ENCODE measurements at regions not wholly inside any gene's neighbourhood (a gene's known extent, or its start where the extent isn't known, plus 50 kb on each side); places are given as distances from the start of the nearest gene placed in this dataset.
A peak's percentile ranks its signal among the peaks of the same experiment; 100 is the strongest.

DNA sequence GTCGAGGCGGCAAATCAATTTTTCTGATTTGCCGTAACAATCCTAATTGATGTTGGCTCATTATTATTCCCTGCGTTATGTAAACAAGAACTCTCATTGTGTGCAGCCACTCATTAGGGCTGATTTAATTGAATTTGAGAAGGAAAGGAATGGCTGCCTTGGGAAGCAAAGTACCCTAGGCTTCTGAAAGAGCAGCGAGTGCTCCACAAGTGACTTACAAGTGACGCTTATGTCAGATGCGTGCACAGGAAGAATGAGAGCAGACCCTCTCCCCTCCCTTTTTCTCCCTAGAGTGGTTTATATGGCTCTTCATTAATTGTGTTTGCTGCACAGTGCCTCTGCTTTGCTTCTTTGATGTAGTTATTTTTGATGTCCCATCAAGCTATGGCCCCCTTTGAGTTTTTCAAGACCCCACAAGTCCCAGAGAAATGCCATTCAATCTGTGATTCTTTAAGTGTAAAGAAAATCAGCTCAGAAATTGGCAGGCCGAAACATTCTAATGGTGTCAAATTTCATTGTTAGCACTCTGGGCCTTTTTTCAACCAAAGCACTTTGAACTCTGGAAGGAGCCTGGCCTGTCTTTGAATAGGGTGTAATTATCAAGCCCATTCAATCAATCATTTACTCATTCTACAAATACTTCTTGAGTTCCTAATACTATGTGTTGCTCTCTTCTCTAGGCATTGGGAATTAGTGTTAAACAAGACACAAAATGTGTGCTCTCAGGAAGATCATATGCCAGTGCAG is 86.8 kb upstream of the VAV3 start:
- H3K27ac ChIP-seq (ENCODE audit: low read length): no peak overlapping the region
- H3K4me1 ChIP-seq (ENCODE audit: control insufficient read depth, insufficient read depth, low read length): peaks cover 25% of the 10 kb centered on the region

DNA sequence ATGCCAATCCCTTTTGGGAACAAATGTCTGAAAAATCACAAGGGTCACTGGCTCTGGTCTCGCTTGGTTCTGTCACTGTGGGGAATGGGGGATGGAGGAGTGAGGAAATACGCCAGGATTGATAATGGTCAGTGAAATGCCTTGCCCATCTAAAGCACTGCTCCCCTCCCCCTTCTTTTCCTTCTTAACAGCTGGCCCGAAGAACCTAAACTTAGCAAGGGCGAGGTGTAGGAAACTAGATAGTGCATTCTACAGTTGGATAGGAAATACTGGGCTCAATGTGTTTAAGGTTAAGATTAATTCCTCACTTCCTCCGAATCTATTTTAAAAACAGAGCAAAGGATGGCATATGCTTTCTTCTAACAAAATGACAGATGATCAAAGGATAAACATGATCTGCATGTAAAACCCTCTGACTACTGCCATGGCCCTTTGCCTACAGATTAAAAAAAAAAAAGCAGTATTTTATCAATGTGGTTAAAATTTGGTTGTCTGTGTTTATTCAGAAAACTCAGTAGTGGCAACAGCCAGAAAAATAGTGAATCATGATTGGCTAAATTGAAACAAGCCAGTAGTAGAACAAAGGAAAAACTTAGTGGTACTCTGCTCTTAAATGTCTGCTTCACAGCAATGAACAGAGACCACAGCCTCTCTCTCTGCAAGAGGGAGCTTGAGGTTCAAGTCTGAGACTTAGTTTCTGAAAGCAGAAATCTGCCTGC is 86.1 kb upstream of the VAV3 start:
- no peaks in the 10 kb centered on the region for H3K9me3 ChIP-seq (replicated peaks; ENCODE audit: control insufficient read depth, low read depth, low read length)
- no peak overlapping the region for H3K27ac ChIP-seq (ENCODE audit: low read length)
- no peaks in the 10 kb centered on the region for H3K27me3 ChIP-seq (ENCODE audit: control insufficient read depth, insufficient read depth, low read length)
- H3K4me1 ChIP-seq (ENCODE audit: control insufficient read depth, insufficient read depth, low read length): peaks cover 29% of the 10 kb centered on the region
- peak; percentile 49 for DNase-seq
- H3K36me3 ChIP-seq (ENCODE audit: control insufficient read depth, insufficient read depth, low read length): no peaks in the 10 kb centered on the region
- H3K4me3 ChIP-seq (ENCODE audit: low read length): no peak overlapping the region
- no CpG with 5 or more reads among the region's 5 CpGs for WGBS (ENCODE audit: insufficient coverage)

More for the DNA sequence above, 86.8 kb upstream of the VAV3 start:
- Histone ChIP-seq H3K27me3 (ENCODE audit: control insufficient read depth, insufficient read depth, low read length) (no peaks in the 10 kb centered on the region), H3K36me3 (ENCODE audit: control insufficient read depth, insufficient read depth, low read length) (no peaks in the 10 kb centered on the region), H3K9me3 (replicated peaks; ENCODE audit: control insufficient read depth, low read depth, low read length) (no peaks in the 10 kb centered on the region), H3K4me3 (ENCODE audit: low read length) (no peak overlapping the region)
- DNase-seq: no peak
- WGBS (ENCODE audit: insufficient coverage): 53% methylated on average over 6 of the region's 8 CpGs

DNA sequence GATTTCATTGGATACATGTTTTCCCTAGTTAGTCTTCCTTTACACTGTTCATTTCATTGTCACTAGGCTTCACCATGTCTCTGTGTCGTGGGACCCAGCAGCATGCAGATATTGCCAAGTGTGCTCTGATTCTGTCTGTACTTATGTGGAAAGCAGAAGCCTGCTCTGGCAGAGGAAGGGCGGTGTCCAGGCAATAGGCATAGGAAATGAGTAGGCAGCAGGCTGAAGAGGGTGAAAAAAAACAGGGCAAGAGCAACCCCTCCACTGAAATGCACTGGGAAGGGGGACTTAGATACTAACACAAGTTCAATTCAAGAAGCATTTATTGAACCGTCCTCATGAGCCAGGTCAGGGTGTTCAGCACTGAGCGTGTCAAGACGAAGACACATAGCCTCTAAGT is 85.2 kb upstream of the VAV3 start:
- Histone ChIP-seq H3K27me3 (ENCODE audit: control insufficient read depth, insufficient read depth, low read length) (no peaks in the 10 kb centered on the region), H3K4me1 (ENCODE audit: control insufficient read depth, insufficient read depth, low read length) (peaks cover 33% of the 10 kb centered on the region), H3K4me3 (ENCODE audit: low read length) (no peak overlapping the region), H3K36me3 (ENCODE audit: control insufficient read depth, insufficient read depth, low read length) (no peaks in the 10 kb centered on the region), H3K27ac (ENCODE audit: low read length) (no peak overlapping the region), H3K9me3 (replicated peaks; ENCODE audit: control insufficient read depth, low read depth, low read length) (no peaks in the 10 kb centered on the region)
- DNase-seq: peak; percentile 51
- WGBS (ENCODE audit: insufficient coverage): no CpG with 5 or more reads among the region's 5 CpGs

DNA sequence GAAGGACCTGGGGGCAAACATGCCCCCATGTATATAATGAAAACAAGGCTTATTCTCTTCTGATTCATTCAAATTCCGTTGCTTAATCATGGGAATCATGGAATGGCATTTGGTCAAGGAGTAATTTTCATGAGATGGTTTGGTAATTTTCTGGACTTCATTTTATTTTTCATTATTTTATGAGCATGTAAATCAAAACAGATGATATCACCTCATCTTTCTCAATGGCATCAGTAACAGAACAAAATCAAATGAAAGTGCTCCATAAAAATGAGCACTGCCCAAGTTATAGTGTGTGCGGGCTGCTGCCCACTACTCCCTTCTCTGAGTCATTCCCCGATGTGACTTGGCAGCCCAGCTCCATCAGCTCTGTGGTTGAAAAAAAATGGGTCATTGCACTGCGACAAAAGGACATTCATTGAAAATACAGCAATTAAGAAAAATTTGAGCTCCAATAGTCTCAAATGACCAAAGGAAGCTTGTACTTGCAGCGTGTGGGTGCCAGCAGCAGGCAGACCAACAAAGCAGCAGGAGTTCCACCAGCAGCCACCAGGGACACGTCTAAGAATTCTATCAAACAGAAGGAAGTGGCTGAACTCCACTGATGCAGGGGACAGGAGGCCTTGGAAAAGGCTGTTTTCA is 84.3 kb upstream of the VAV3 start:
- H3K4me3 ChIP-seq (ENCODE audit: low read length): no peak overlapping the region
- no peak overlapping the region for H3K27ac ChIP-seq (ENCODE audit: low read length)
- peaks cover 33% of the 10 kb centered on the region for H3K4me1 ChIP-seq (ENCODE audit: control insufficient read depth, insufficient read depth, low read length)
- WGBS (ENCODE audit: insufficient coverage): 0% methylated on average over 1 of the region's 6 CpGs
- H3K27me3 ChIP-seq (ENCODE audit: control insufficient read depth, insufficient read depth, low read length): no peaks in the 10 kb centered on the region
- DNase-seq: peak; percentile 41
- no peaks in the 10 kb centered on the region for H3K36me3 ChIP-seq (ENCODE audit: control insufficient read depth, insufficient read depth, low read length)
- H3K9me3 ChIP-seq (replicated peaks; ENCODE audit: control insufficient read depth, low read depth, low read length): no peaks in the 10 kb centered on the region

DNA sequence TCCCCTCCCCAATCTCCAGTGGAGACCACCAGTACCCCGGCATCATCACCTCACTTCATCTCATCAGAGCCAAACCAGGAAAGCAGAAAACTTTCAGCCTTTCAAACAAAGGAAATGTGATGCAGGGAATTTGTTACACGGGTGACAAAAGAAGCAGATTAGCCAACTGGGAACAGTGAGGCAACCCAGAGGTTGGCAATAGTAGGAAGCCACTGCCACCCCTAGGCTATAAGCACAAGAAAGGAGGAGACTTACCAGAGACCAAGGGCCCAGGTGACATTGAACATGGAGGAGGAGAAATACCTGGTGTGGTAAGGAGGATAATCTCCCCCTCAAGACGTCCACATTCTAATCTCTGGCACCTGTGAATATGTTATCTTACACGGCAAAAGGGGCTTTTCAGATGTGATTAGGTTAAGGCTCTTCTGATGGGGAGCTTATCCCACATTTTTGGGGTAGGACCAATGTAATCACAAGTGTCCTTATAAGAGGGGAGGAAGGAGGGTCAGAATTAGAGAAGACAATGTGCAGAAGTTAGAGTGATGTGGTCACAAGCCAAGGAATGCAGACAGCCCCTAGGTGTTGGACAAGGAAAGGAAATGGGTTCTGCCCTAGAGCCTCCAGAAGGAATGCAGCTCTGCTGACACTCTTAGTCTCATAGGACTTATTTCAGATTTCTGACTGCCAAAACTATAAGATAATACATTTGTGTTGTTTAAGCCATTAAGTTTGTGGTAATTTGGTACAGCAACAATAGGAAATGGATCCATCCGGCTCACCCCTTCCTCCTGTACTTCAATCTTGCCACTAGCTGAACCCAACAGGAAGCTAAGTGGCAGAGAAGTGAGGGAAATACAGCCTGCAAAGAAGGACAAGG is 83.6 kb upstream of the VAV3 start:
- no CpG with 5 or more reads among the region's 5 CpGs for WGBS (ENCODE audit: insufficient coverage)
- DNase-seq: no peak
- no peak overlapping the region for H3K4me3 ChIP-seq (ENCODE audit: low read length)
- H3K9me3 ChIP-seq (replicated peaks; ENCODE audit: control insufficient read depth, low read depth, low read length): no peaks in the 10 kb centered on the region
- peaks cover 36% of the 10 kb centered on the region for H3K4me1 ChIP-seq (ENCODE audit: control insufficient read depth, insufficient read depth, low read length)
- H3K36me3 ChIP-seq (ENCODE audit: control insufficient read depth, insufficient read depth, low read length): no peaks in the 10 kb centered on the region
- no peaks in the 10 kb centered on the region for H3K27me3 ChIP-seq (ENCODE audit: control insufficient read depth, insufficient read depth, low read length)
- no peak overlapping the region for H3K27ac ChIP-seq (ENCODE audit: low read length)

DNA sequence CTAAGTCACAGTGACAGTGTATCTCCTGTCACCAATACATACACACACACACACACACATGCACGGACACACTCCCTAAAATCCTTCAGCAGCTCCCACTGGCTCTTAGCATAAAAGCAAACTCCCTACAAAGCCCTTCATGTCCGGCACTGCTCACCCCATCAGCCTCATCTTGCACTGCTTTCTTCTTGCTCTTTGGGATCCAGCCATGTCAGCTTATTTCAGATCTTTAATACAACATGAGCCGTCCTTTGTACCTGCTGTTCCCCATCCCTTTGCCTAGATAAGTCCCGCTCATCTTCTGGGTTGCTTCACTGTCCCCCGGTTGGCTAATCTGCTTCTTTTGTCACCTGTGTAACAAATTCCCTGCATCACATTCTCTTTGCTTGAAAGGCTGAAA is 82.1 kb upstream of the VAV3 start:
- H3K27me3 ChIP-seq (ENCODE audit: control insufficient read depth, insufficient read depth, low read length): no peaks in the 10 kb centered on the region
- WGBS (ENCODE audit: insufficient coverage): 75% methylated on average over 5 of the region's 5 CpGs
- no peaks in the 10 kb centered on the region for H3K9me3 ChIP-seq (replicated peaks; ENCODE audit: control insufficient read depth, low read depth, low read length)
- H3K4me3 ChIP-seq (ENCODE audit: low read length): no peak overlapping the region
- no peaks in the 10 kb centered on the region for H3K36me3 ChIP-seq (ENCODE audit: control insufficient read depth, insufficient read depth, low read length)
- H3K4me1 ChIP-seq (ENCODE audit: control insufficient read depth, insufficient read depth, low read length): peaks cover 31% of the 10 kb centered on the region
- DNase-seq: no peak
- no peak overlapping the region for H3K27ac ChIP-seq (ENCODE audit: low read length)

DNA sequence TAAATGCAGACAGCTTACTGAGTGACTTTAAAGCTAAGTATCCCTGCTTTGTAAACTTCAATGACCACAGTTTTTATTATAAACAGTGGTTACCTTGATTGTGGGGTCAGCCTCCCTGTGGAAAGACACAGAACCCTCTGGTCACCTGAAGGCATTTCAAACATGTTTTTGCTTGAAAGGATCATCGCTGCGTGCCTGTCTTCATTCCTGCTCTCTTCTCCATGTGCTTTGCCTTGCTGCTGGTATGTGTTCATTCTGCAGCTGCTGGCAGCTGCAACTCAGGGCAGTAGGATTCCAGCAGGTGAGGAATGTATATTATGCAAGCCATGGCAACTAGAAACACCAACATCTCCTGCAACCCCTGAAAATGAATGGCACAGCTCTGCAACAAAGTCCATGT is 81.0 kb upstream of the VAV3 start:
- Histone ChIP-seq H3K27ac (ENCODE audit: low read length) (no peak overlapping the region), H3K27me3 (ENCODE audit: control insufficient read depth, insufficient read depth, low read length) (no peaks in the 10 kb centered on the region), H3K4me1 (ENCODE audit: control insufficient read depth, insufficient read depth, low read length) (peaks cover 27% of the 10 kb centered on the region), H3K4me3 (ENCODE audit: low read length) (no peak overlapping the region), H3K9me3 (replicated peaks; ENCODE audit: control insufficient read depth, low read depth, low read length) (no peaks in the 10 kb centered on the region), H3K36me3 (ENCODE audit: control insufficient read depth, insufficient read depth, low read length) (no peaks in the 10 kb centered on the region)
- WGBS (ENCODE audit: insufficient coverage): 63% methylated on average over 2 of the region's 2 CpGs
- no peak for DNase-seq

DNA sequence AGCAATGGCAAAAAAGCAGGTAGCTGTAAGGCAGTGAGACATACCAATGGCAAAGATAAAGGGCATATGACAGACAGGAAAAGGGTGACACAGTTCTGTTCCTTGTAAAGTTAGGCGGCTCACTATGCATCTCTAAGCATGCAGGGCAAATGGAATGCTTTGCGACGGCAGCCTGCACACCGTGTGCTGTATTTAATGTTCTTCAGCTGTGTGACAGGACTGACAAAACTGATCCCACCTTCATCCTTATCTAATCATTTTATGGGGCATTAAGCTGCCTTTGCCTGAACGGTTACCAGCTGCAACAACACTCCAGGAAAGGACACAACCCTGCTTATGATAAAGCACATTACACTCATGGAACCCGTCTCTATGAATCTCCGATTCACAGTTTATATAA is 80.5 kb upstream of the VAV3 start:
- WGBS (ENCODE audit: insufficient coverage): 66% methylated on average over 5 of the region's 7 CpGs
- Histone ChIP-seq H3K27me3 (ENCODE audit: control insufficient read depth, insufficient read depth, low read length) (no peaks in the 10 kb centered on the region), H3K9me3 (replicated peaks; ENCODE audit: control insufficient read depth, low read depth, low read length) (no peaks in the 10 kb centered on the region), H3K27ac (ENCODE audit: low read length) (no peak overlapping the region), H3K36me3 (ENCODE audit: control insufficient read depth, insufficient read depth, low read length) (no peaks in the 10 kb centered on the region), H3K4me3 (ENCODE audit: low read length) (no peak overlapping the region), H3K4me1 (ENCODE audit: control insufficient read depth, insufficient read depth, low read length) (peaks cover 22% of the 10 kb centered on the region)
- DNase-seq: no peak

DNA sequence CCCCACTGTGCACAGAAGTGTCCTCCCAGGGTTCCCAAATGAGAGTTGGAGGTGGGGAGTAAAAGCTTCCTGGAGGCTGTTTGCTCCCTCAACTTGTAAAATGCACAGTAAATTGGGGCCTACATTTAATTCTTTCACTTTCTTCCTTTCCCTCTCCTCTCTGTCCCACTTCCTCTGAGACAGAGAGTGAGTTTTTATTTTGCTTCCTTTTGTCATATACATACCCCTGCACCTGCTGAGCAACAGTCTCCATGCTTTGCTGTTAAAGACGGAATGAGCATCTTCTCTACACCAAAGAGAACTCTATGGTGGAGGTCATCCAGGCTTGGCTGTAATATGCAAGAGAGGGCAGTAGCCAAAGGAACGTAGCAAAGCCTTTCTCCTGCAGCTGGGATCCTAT is 79.3 kb upstream of the VAV3 start:
- H3K4me1 ChIP-seq (ENCODE audit: control insufficient read depth, insufficient read depth, low read length): peaks cover 14% of the 10 kb centered on the region
- WGBS (ENCODE audit: insufficient coverage): 0% methylated on average over 1 of the region's 2 CpGs

DNA sequence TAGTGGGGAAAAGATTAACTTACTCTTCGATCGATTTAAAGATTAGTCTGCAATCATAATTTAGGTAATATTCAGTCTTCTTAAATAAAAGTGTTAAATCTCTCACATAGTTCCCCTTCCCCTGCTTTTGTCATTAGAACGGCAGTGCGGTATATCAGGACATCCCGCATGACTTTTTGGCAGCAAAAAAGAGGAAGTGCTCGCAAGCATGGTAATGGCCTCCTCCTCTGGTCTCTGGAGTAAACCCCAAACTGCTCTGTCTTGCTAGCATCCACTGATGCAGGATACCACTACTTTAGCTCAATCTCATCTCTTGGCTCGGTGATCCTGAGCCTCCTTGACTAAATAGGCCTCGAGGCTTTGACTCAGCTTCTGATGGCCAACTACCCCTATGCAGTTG is 78.7 kb upstream of the VAV3 start:
- Histone ChIP-seq H3K4me3 (ENCODE audit: low read length) (no peak overlapping the region), H3K27me3 (ENCODE audit: control insufficient read depth, insufficient read depth, low read length) (no peaks in the 10 kb centered on the region), H3K36me3 (ENCODE audit: control insufficient read depth, insufficient read depth, low read length) (no peaks in the 10 kb centered on the region), H3K4me1 (ENCODE audit: control insufficient read depth, insufficient read depth, low read length) (peaks cover 14% of the 10 kb centered on the region), H3K27ac (ENCODE audit: low read length) (no peak overlapping the region), H3K9me3 (replicated peaks; ENCODE audit: control insufficient read depth, low read depth, low read length) (no peaks in the 10 kb centered on the region)
- WGBS (ENCODE audit: insufficient coverage): 49% methylated on average over 6 of the region's 8 CpGs
- peak; percentile 31 for DNase-seq

More for the DNA sequence above, 79.3 kb upstream of the VAV3 start:
- Histone ChIP-seq H3K4me3 (ENCODE audit: low read length) (no peak overlapping the region), H3K36me3 (ENCODE audit: control insufficient read depth, insufficient read depth, low read length) (no peaks in the 10 kb centered on the region), H3K9me3 (replicated peaks; ENCODE audit: control insufficient read depth, low read depth, low read length) (no peaks in the 10 kb centered on the region), H3K27me3 (ENCODE audit: control insufficient read depth, insufficient read depth, low read length) (no peaks in the 10 kb centered on the region), H3K27ac (ENCODE audit: low read length) (no peak overlapping the region)
- DNase-seq: peak; percentile 17

All from muscle of leg (tissue), 3 donors.